HG03460 (cell line): ENCODE measurements at regions not wholly inside any gene's neighbourhood (a gene's known extent, or its start where the extent isn't known, plus 50 kb on each side); places are given as distances from the start of the nearest gene placed in this dataset.
"Not testable (repeated sequence)": the region's sequence is repeated elsewhere in the genome, so short reads cannot be mapped to it uniquely, and the experiment has no call there.

ENCODE experiments used
- ATAC-seq: cut with Tn5 transposase; IDR thresholded peaks from one replicate; pipeline ENCODE4 v1.9.1; 2021; ENCODE audit not compliant: unreplicated experiment

- ATAC-seq, result no peak
These were observed 111.7 kb downstream of the RTP5 start for GRCh38 chr2:241981076-241981700.

GRCh38 chr2:241982706-241983570, 113.4 kb downstream of the RTP5 start:
- no peak for ATAC-seq

GRCh38 chr2:241983571-241984270, 114.2 kb downstream of the RTP5 start:
- no peak for ATAC-seq

DNA sequence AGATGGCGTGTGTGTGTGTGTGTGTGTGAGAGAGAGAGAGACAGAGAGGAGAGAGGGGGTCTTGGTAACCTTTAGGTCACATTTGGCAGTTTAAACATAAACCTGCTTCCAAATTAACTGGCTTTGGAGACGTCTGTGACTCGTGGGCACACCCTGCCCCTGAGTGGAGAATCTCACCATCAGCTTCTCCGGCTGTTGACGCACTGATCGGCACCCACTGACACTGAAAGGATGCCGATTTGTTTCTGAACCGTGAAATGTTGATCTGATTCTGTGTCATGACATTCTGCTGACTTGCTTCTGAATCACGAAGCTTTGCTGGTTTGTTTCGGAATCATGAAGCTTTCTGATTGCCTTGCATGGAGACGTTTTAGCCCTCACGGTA, 114.7 kb downstream of the RTP5 start:
- ATAC-seq, result no peak

DNA sequence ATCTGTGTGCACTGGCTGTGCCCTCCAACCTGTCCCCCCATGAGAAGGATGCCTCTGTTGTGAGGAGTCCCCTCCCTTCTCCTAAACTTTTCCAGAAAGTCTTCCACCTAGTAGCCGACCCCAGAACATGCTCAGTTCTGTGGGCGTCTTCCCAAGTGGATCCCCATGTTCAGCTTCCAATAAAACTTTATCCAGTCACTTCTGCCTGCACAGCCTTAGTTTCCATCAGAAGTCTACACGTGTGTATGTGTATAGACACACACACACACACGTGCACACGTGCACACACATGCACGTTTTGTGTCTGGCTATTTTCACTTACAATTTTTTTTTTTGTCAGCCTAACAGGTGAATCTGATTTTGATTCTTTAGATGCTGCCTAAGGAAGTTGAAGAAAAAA, 115.1 kb downstream of the RTP5 start:
- no peak for ATAC-seq

- not testable (repeated sequence) for ATAC-seq
These were observed 115.8 kb downstream of the RTP5 start for GRCh38 chr2:241985161-241985985.

- no peak for ATAC-seq
These were observed 116.4 kb downstream of the RTP5 start for GRCh38 chr2:241985986-241986329.

- no peak for ATAC-seq
These were observed 117.5 kb downstream of the RTP5 start for GRCh38 chr2:241986836-241987641.

GRCh38 chr2:241987726-241988125, 118.2 kb downstream of the RTP5 start:
- ATAC-seq, result no peak

- no peak for ATAC-seq
These were observed 118.6 kb downstream of the RTP5 start for GRCh38 chr2:241988146-241988545.

DNA sequence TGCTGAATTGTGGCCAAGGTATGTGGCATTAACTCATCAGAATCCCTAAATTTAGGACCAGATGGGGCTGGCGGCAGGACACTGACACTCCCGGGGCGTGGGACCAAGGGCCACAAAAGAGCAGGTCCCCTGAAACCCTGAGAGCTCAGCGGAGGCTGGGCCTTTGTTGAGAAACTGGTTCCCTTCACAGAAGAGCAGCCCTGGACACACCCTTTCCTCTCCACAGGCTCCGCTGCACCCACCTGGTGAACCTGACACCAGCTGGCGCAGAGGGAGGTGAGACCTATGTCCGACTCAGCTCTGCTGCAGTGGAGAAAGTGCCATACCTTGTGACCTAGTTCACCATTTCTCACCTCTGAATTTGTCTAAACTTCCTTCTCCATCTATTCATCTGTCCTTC, 119.5 kb downstream of the RTP5 start:
- no peak for ATAC-seq

DNA sequence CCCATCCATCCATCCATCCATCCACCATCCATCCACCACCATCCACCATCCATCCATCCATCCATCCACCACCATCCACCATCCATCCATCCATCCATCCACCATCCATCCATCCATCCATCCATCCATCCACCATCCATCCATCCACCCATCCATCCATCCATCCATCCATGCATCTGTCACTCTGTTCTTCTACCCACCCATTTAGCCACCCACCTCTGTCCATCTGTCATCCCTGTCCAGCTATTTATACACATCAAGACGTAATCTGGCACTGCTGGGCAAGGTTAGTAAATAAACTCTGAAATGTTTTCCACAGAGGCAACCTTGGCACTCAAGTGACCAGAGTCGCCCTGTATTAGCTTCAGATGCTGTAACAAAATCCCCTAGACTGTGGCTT, 120.9 kb downstream of the RTP5 start:
- ATAC-seq, result no peak

DNA sequence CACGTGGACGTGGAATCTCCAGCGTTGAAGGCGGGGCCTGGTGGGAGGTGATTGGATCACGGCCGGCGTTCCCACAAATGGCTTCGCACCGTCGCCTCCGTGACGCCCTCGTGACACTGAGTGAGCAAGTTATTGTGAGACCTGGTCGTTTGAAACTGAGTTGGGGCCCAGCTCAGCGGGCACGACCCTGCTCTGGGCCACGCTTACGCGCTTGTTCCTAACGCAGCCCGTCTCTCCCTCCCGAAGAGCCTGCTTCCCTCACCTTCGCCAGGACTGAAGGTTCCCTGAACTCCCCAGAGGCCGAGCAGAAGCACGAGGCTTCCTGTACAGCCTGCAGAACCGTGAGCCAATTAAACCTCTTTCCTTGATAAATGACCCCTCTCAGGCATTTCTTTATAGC, 121.8 kb downstream of the RTP5 start:
- no peak for ATAC-seq

DNA sequence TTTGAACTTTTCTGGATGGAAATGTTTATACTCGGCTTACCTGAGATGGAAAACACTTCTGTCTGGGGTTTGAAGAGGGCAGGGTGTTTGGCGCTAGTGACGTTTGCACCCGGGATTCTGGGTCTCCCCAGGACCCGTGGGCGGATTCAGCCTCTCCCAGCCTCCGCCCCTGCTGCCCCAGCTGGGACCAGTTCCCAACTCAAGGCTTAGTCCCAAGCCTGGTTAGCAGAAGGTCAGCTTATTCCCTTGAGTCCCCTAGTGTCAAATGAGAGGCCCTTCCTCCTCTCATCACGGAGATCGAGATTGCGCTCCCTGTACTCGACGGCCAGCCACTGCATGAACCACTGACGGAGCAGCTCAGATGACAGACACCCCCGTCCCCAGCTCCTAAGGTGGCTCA, 123.2 kb downstream of the RTP5 start:
- ATAC-seq, result no peak

- ATAC-seq, result no peak
These were observed 124.0 kb downstream of the RTP5 start for GRCh38 chr2:241993386-241994005.

DNA sequence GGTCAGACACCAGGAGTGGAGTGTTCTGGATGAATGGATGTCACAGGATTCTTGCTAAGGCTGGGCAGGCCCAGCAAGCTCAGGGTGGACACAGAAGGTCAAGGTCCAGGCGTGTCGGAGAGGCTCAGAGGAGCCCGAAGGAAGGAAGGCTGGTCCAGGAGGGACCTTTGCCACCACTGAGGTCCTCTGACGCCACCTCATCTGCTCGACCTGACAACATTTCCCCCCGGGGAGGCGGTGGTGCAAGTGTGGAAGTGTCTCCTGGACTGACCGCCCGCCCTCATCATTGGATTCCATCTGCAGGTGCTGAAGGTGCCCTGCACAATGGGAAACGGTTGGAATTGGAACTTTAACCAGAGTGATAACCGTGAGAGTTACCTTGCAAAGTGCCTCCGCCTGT, 124.6 kb downstream of the RTP5 start:
- ATAC-seq, result no peak

GRCh38 chr2:241994556-241995213, 125.2 kb downstream of the RTP5 start:
- no peak for ATAC-seq

DNA sequence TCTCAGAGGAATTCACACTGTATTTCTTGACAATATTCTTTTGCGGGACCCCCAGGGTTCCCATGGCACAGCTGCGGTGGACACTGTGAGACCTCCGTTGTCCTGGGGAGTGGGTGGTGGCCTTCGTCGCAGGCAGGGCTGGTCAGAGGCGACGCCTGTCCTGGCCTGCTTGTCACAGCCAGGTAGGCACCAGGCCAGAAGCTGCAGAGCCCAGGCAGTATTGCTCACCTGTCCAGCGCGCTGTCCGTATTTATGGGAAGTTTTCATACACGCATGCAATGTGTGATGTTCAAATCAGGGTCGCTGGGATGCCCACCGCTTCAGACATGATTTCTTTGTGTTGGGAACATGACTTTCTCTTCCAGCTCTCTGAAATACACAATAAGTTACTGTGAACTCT, 126.6 kb downstream of the RTP5 start:
- no peak for ATAC-seq

DNA sequence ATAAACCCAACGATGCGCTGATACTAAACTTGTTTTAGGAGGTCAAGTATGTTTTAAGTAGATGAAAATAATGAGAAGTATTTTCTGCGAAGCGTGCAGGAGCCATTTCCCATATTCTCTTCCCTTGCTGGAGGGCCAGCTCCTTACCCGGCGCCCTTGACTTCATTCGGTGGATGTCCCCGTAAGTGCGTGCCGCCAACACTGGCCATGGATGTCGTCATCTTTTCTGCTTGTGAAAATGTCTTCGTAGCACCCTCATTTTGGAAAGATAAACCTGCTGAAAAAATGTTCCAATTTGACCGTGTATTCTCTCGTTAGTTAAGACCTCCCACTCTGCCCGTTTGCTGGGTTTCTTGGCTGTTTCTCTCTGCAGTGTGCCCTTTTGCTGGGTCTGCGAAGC, 127.5 kb downstream of the RTP5 start:
- ATAC-seq, result no peak
